ENCODE measurements at regions not wholly inside any gene's neighbourhood (a gene's known extent, or its start where the extent isn't known, plus 50 kb on each side); places are given as distances from the start of the nearest gene placed in this dataset.

DNA sequence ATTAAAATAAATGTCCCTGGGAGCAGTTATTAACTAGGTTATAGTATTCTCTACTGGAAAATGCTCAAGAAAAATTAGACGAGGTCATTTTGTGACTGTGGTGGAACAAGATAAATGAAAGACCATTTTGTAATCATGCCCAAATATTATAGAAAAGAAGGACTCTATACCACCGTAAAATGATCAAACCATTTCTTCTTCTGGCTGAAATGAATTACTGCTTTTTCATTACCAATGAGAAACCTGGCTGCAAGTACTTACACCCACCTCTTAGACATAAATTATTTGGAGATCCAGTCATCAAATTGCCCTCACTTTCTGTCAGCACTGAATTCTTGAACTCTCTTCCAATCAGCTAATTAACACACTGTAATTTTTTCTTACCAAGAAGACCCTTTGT lies 74.2 kb upstream of the FSIP2 start (continued):
- TF ChIP-seq CHD7 (IDR thresholded peaks at IDR 0.05; ENCODE audit: insufficient replicate concordance, low read length) (no peak), JUN (IDR thresholded peaks at IDR 0.05; ENCODE audit: low read depth, low read length) (no peak), CTBP2 (IDR thresholded peaks at IDR 0.05; ENCODE audit: borderline replicate concordance, insufficient read depth, insufficient read length, low read length) (no peak)

Data from H1 (cell line).